Activated naive CD4-positive, alpha-beta T cell treated with anti-CD3 and anti-CD28 coated beads for 36 hours (primary cell): ENCODE measurements at regions not wholly inside any gene's neighbourhood (a gene's known extent, or its start where the extent isn't known, plus 50 kb on each side); places are given as distances from the start of the nearest gene placed in this dataset.

Experiments used
- CTCF ChIA-PET: fragments of 350-600 bp; sonication (Branson Sonifier 250); formaldehyde crosslinking; loops from one replicate; lab custom pipeline; 2021; ENCODE audit warnings: antibody characterized with exemption; lab: Charles Lee
- DNase-seq: peaks from one replicate; pipeline ENCODE4 v3.0.0-alpha.2; 2020
- H3K27ac Mint-ChIP-seq: one replicate; pipeline ENCODE4 v1.8.0; 2021; ENCODE audit warnings: mild to moderate bottlenecking, mixed read lengths
- H3K27me3 Mint-ChIP-seq: one replicate; pipeline ENCODE4 v1.8.0; 2021; ENCODE audit warnings: low read depth, mixed read lengths
- H3K36me3 Mint-ChIP-seq: one replicate; pipeline ENCODE4 v1.8.0; 2021; ENCODE audit warnings: low read depth, mixed read lengths
- H3K4me1 Mint-ChIP-seq: one replicate; pipeline ENCODE4 v1.8.0; 2021; ENCODE audit warnings: low read depth, mixed read lengths
- H3K4me3 Mint-ChIP-seq: one replicate; pipeline ENCODE4 v1.8.0; 2021; ENCODE audit warnings: mild to moderate bottlenecking, moderate library complexity, mixed read lengths
- H3K9me3 Mint-ChIP-seq: one replicate; pipeline ENCODE4 v1.8.0; 2021; ENCODE audit warnings: mixed read lengths
- intact Hi-C: fragments of 100-400 bp; cut with micrococcal nuclease; formaldehyde crosslinking; loops from one replicate; pipeline ENCODE4 v1.15.1; 2023

GRCh38 chr9:89554307-89555035 is 50.3 kb upstream of the GADD45G start:
- Mint-ChIP-seq H3K4me3 (no peak overlapping the region), H3K4me1 (peaks cover 20% of the 10 kb centered on the region), H3K27ac (no peak overlapping the region), H3K36me3 (no peaks in the 10 kb centered on the region), H3K9me3 (no peaks in the 10 kb centered on the region), H3K27me3 (no peaks in the 10 kb centered on the region)
- intact Hi-C loops: no loop called here
- no peak for DNase-seq
- CTCF ChIA-PET: interaction anchor here (1.9 kb wide), 1 partner anchor 146 kb away, joined by 3 read pairs; no protein-coding TSS in a partner anchor

- no peak overlapping the region for H3K4me3 Mint-ChIP-seq
- CTCF ChIA-PET: interaction anchor here (1.9 kb wide), 1 partner anchor 145 kb away, joined by 3 read pairs; no protein-coding TSS in a partner anchor
- intact Hi-C loops: no loop called here
- no peaks in the 10 kb centered on the region for H3K36me3 Mint-ChIP-seq
- no peaks in the 10 kb centered on the region for H3K27me3 Mint-ChIP-seq
- no peak for DNase-seq
- no peak overlapping the region for H3K27ac Mint-ChIP-seq
- peaks cover 27% of the 10 kb centered on the region for H3K4me1 Mint-ChIP-seq
- no peaks in the 10 kb centered on the region for H3K9me3 Mint-ChIP-seq
These were observed 51.3 kb upstream of the GADD45G start for GRCh38 chr9:89553451-89554010.

GRCh38 chr9:89550346-89550927 is 52.5 kb upstream of the SEMA4D start:
- intact Hi-C loops: no loop called here
- H3K4me1 Mint-ChIP-seq: peaks cover 16% of the 10 kb centered on the region
- H3K4me3 Mint-ChIP-seq: no peak overlapping the region
- no peak overlapping the region for H3K27ac Mint-ChIP-seq
- CTCF ChIA-PET: interaction anchor here (0.6 to 3.0 kb wide), 16 partner anchors 11 to 190 kb away, joined by 3 to 84 read pairs (median 6); no protein-coding TSS in a partner anchor
- peaks cover 10% of the 10 kb centered on the region for H3K9me3 Mint-ChIP-seq
- no peak for DNase-seq
- peaks cover 12% of the 10 kb centered on the region for H3K36me3 Mint-ChIP-seq
- no peaks in the 10 kb centered on the region for H3K27me3 Mint-ChIP-seq

GRCh38 chr9:89549031-89549644 is 51.2 kb upstream of the SEMA4D start:
- Mint-ChIP-seq H3K27ac (peak overlapping the region; percentile 74), H3K36me3 (peaks cover 14% of the 10 kb centered on the region), H3K4me1 (peaks cover 18% of the 10 kb centered on the region), H3K27me3 (no peaks in the 10 kb centered on the region), H3K4me3 (no peak overlapping the region), H3K9me3 (peaks cover 15% of the 10 kb centered on the region)
- intact Hi-C loops: loop anchor here (1.0 to 2.0 kb wide), 9 partner anchors 13 to 230 kb away; no protein-coding TSS in a partner anchor
- DNase-seq: peak; percentile 94
- CTCF ChIA-PET: interaction anchor here (0.7 to 3.0 kb wide), 60 partner anchors 9 to 229 kb away, joined by 3 to 84 read pairs (median 7); partner anchors contain the start of gene SEMA4D

- Mint-ChIP-seq H3K9me3 (peaks cover 15% of the 10 kb centered on the region), H3K4me3 (no peak overlapping the region), H3K4me1 (peaks cover 25% of the 10 kb centered on the region), H3K27me3 (no peaks in the 10 kb centered on the region), H3K27ac (peak overlapping the region; percentile 74), H3K36me3 (peaks cover 14% of the 10 kb centered on the region)
- CTCF ChIA-PET: interaction anchor here (0.6 to 3.0 kb wide), 61 partner anchors 9 to 269 kb away, joined by 3 to 84 read pairs (median 7); partner anchors contain the start of gene SEMA4D
- DNase-seq: no peak
- intact Hi-C loops: loop anchor here (2.0 kb wide), 2 partner anchors 63 to 127 kb away; no protein-coding TSS in a partner anchor
These were observed 50.2 kb upstream of the SEMA4D start for GRCh38 chr9:89548071-89548638.
